ENCODE measurements at regions not wholly inside any gene's neighbourhood (a gene's known extent, or its start where the extent isn't known, plus 50 kb on each side); places are given as distances from the start of the nearest gene placed in this dataset.

- peaks cover 6% of the 10 kb centered on the region for H3K9me3 Mint-ChIP-seq (ENCODE audit: low read depth)
- H3K4me1 Mint-ChIP-seq (ENCODE audit: low read depth), result no peaks in the 10 kb centered on the region
- H3K4me3 Mint-ChIP-seq (ENCODE audit: unreplicated experiment), result no peak overlapping the region
These were observed 624.5 kb upstream of the ROBO2 start for GRCh38 chr3:76415384-76415783.

DNA sequence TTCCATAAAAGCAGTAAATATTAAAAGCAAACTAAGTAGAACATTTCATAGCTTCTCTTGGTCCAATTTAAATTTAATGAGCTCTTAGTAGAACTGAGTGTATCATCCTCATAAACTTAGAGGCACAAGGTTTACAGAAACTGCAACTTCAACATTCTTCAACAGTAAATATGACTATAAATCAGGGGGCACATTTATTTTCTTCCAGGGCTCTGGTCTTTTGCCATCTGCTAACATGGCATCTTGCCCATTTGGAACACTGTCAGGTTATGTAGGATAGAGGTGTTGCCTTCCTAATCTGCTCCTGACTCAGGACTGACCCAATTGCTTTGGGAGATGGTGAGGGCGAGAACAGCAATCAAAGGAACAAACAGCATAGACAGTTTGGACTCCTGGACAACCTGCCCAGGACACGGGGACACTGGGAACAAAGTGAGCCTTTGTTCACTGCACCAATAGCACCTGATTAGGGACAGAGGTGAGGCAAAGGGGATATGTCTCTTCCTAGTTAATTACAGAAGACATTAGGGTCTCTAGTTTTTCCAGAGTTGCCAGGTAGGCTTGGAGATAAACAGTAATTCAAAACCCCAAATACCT, 610.2 kb upstream of the ROBO2 start:
- no peak overlapping the region for H3K27ac Mint-ChIP-seq (ENCODE audit: unreplicated experiment)
- no peak for DNase-seq (ENCODE audit: low spot score)
- H3K4me1 Mint-ChIP-seq (ENCODE audit: low read depth), result no peaks in the 10 kb centered on the region
- H3K9me3 Mint-ChIP-seq (ENCODE audit: low read depth), result no peaks in the 10 kb centered on the region
- no peaks in the 10 kb centered on the region for H3K27me3 Mint-ChIP-seq (ENCODE audit: low read depth)
- no peaks in the 10 kb centered on the region for H3K36me3 Mint-ChIP-seq (ENCODE audit: low read depth)
- TF ChIP-seq, protein P1, sequence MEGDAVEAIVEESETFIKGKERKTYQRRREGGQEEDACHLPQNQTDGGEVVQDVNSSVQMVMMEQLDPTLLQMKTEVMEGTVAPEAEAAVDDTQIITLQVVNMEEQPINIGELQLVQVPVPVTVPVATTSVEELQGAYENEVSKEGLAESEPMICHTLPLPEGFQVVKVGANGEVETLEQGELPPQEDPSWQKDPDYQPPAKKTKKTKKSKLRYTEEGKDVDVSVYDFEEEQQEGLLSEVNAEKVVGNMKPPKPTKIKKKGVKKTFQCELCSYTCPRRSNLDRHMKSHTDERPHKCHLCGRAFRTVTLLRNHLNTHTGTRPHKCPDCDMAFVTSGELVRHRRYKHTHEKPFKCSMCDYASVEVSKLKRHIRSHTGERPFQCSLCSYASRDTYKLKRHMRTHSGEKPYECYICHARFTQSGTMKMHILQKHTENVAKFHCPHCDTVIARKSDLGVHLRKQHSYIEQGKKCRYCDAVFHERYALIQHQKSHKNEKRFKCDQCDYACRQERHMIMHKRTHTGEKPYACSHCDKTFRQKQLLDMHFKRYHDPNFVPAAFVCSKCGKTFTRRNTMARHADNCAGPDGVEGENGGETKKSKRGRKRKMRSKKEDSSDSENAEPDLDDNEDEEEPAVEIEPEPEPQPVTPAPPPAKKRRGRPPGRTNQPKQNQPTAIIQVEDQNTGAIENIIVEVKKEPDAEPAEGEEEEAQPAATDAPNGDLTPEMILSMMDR (IDR thresholded peaks at IDR 0.05), result no peak
- H3K4me3 Mint-ChIP-seq (ENCODE audit: unreplicated experiment), result no peak overlapping the region

More at GRCh38 chr3:76415384-76415783, 624.5 kb upstream of the ROBO2 start:
- TF ChIP-seq, protein P1 (IDR thresholded peaks at IDR 0.05), result no peak
- Mint-ChIP-seq H3K27ac (ENCODE audit: unreplicated experiment) (no peak overlapping the region), H3K36me3 (ENCODE audit: low read depth) (no peaks in the 10 kb centered on the region), H3K27me3 (ENCODE audit: low read depth) (no peaks in the 10 kb centered on the region)
- no peak for DNase-seq (ENCODE audit: low spot score)

DNA sequence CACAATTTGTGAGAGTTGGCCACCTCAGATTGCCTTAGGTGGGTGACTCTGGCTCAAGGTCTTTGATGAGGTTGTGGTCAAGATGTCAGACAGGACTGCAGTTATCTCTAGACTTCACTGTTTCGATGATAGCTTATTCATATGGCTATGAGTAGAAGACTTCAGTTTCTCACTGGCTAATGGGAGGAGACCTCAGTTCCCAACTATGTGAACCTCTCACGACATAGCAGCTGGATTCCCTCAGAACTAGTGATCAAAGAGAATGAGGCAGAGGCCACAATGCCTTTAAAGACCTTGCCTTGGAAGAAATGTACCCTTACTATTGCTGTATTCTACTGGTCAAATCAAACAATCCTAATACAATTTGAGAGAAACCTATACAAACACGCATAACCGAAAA, 607.5 kb upstream of the ROBO2 start:
- no peak overlapping the region for H3K27ac Mint-ChIP-seq (ENCODE audit: unreplicated experiment)
- TF ChIP-seq, protein P1 (IDR thresholded peaks at IDR 0.05), result no peak
- DNase-seq (ENCODE audit: low spot score), result no peak
- H3K4me1 Mint-ChIP-seq (ENCODE audit: low read depth), result peaks cover 8% of the 10 kb centered on the region
- no peak overlapping the region for H3K4me3 Mint-ChIP-seq (ENCODE audit: unreplicated experiment)
- no peaks in the 10 kb centered on the region for H3K9me3 Mint-ChIP-seq (ENCODE audit: low read depth)
- H3K27me3 Mint-ChIP-seq (ENCODE audit: low read depth), result no peaks in the 10 kb centered on the region
- no peaks in the 10 kb centered on the region for H3K36me3 Mint-ChIP-seq (ENCODE audit: low read depth)

DNA sequence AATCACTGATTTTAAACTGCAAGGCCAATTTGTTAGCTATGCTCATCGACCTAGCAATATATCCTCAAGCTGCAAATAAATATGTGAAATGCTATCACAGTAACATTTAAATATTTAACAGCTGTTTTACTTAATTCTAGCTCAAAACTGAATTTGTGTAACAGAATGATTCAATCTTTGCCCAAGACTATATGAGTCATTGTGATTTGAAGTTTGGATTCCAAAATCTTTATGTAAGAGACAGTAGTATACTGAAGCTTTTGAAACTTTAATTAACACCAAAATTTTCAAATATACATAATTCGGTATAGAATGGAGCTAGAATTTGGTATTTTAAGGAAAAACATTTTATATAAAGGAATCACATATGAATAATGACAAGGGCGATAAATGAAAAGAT, 603.0 kb upstream of the ROBO2 start:
- DNase-seq (ENCODE audit: low spot score), result no peak
- Mint-ChIP-seq H3K4me3 (ENCODE audit: unreplicated experiment) (no peak overlapping the region), H3K9me3 (ENCODE audit: low read depth) (no peaks in the 10 kb centered on the region)

GRCh38 chr3:76438971-76439370, 600.9 kb upstream of the ROBO2 start:
- TF ChIP-seq, protein P1 (IDR thresholded peaks at IDR 0.05), result no peak
- Mint-ChIP-seq H3K4me3 (ENCODE audit: unreplicated experiment) (no peak overlapping the region), H3K27ac (ENCODE audit: unreplicated experiment) (no peak overlapping the region), H3K9me3 (ENCODE audit: low read depth) (no peaks in the 10 kb centered on the region), H3K27me3 (ENCODE audit: low read depth) (no peaks in the 10 kb centered on the region), H3K4me1 (ENCODE audit: low read depth) (peaks cover 8% of the 10 kb centered on the region), H3K36me3 (ENCODE audit: low read depth) (no peaks in the 10 kb centered on the region)
- no peak for DNase-seq (ENCODE audit: low spot score)

More for the DNA sequence above, 603.0 kb upstream of the ROBO2 start:
- TF ChIP-seq, protein P1 (IDR thresholded peaks at IDR 0.05), result no peak
- H3K27ac Mint-ChIP-seq (ENCODE audit: unreplicated experiment), result no peak overlapping the region
- no peaks in the 10 kb centered on the region for H3K27me3 Mint-ChIP-seq (ENCODE audit: low read depth)
- peaks cover 8% of the 10 kb centered on the region for H3K4me1 Mint-ChIP-seq (ENCODE audit: low read depth)
- no peaks in the 10 kb centered on the region for H3K36me3 Mint-ChIP-seq (ENCODE audit: low read depth)

All from chondrocyte (in vitro differentiated cells).